Epithelial cell of proximal tubule (primary cell): ENCODE measurements at regions not wholly inside any gene's neighbourhood (a gene's known extent, or its start where the extent isn't known, plus 50 kb on each side); places are given as distances from the start of the nearest gene placed in this dataset.

Experiments used
- DNase-seq: peaks from one replicate; pipeline ENCODE4 v3.0.0-alpha.2; 2011; ENCODE audit warnings: low read depth
- H3K4me3 ChIP-seq: 2 replicates; pipeline ENCODE4 v1.5.1; 2011; ENCODE audit warnings: low read depth, mild to moderate bottlenecking, low read length
- CTCF ChIP-seq: conservative IDR thresholded peaks from 2 replicates; pipeline ENCODE4 v1.5.1; 2012; ENCODE audit warnings: low read depth, mild to moderate bottlenecking, low read length

DNA sequence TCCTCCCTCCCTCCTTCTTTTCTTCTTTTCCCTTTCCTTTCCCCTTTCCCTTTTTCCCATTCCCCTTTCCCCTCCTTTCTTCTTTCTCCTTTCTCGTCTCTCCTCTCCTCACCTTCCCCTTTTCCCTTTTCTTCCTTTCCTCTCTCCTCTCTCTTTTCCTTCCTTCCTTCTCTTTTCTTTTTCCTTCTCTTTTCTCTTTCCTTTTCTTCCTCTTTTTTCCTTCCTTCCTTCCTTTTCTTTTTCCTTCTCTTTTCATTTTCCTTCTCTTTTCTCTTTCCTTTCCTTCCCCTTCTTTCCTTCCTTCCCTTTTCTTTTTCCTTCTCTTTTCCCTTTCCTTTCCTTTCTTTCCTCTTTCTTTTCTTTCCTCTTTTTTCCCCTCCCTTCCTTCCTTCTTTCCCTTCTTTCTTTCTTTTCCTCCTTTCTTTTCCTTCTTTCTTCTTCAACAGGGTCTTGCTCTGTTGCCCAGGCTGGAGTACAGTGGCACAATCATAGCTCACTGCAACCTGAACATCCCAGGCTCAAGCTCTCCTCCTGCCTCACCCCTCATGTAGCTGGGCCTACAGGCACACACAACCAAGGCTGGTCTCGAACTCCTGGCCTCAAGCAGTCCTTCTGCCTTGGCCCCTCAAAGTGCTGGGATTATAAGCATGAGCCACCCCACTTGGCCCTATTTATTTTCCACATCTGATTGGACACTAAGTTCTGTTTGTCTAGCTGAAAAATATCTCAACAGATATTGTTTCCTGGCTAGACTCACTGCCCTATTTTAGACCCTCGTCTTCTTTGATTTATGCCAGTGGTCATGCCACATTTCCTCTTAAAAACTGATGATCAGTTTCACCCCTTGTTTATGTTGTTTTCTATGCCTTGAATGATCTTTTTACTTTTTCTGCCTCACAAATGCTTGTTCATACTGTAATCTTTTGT is 57.1 kb upstream of the MACF1 start:
- H3K4me3 ChIP-seq: no peak overlapping the region
- TF ChIP-seq CTCF: no peak
- DNase-seq: no peak

DNA sequence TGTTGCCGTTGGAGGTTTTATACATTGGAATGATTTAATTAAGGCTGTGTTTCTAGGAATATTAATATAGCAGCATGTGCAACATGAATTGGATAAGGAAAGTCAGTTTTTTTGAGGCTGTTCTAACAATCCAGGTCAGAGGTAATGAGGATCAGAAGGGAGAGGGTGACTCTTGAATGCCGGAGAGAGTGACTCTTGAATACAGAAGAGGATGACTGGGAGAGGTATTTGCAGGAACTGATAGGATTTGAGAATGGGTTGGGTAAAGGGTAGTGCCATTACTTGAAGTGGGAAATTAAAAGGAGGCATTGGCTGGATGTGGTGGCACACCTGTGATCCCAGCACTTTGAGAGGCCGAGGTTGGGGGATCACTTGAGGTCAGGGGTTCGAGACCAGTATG is 55.6 kb upstream of the MACF1 start:
- no peak for TF ChIP-seq CTCF
- DNase-seq: no peak

GRCh38 chr1:39149509-39149908 is 55.0 kb upstream of the MACF1 start:
- no peak for TF ChIP-seq CTCF
- DNase-seq: no peak
- no peak overlapping the region for H3K4me3 ChIP-seq

More for the DNA sequence above, 55.6 kb upstream of the MACF1 start:
- H3K4me3 ChIP-seq: no peak overlapping the region

- no peak for DNase-seq
- no peak overlapping the region for H3K4me3 ChIP-seq
Measured at GRCh38 chr1:39150779-39151178, 53.7 kb upstream of the MACF1 start.

DNA sequence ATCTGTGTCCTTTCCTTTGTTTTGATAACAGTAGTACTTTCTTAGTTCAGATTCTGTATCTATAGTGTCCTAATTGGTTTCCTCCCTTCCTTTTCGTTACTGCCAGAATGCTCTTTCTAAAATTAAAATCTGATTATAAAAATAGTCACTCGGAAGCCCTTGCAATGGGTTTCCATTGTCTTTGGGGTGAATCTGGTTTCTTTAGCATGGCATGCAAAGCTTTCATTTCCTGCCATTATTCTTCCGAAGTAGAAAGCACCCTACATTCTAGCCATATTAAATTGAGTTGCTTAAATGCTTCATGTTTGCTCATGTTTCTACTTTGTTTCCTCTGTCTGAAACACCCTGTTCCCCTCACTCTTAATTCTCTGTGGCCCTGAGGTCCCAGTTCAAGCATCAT is 53.2 kb upstream of the MACF1 start:
- H3K4me3 ChIP-seq: no peak overlapping the region
- no peak for DNase-seq

More at GRCh38 chr1:39150779-39151178, 53.7 kb upstream of the MACF1 start:
- no peak for TF ChIP-seq CTCF

GRCh38 chr1:39152923-39153322 is 51.6 kb upstream of the MACF1 start:
- no peak overlapping the region for H3K4me3 ChIP-seq
- no peak for TF ChIP-seq CTCF
- no peak for DNase-seq

More for the DNA sequence above, 53.2 kb upstream of the MACF1 start:
- no peak for TF ChIP-seq CTCF

GRCh38 chr1:39153684-39154083 is 50.8 kb upstream of the MACF1 start:
- no peak for DNase-seq
- TF ChIP-seq CTCF: no peak
- no peak overlapping the region for H3K4me3 ChIP-seq
